ENCODE measurements at regions not wholly inside any gene's neighbourhood (a gene's known extent, or its start where the extent isn't known, plus 50 kb on each side); places are given as distances from the start of the nearest gene placed in this dataset.

DNA sequence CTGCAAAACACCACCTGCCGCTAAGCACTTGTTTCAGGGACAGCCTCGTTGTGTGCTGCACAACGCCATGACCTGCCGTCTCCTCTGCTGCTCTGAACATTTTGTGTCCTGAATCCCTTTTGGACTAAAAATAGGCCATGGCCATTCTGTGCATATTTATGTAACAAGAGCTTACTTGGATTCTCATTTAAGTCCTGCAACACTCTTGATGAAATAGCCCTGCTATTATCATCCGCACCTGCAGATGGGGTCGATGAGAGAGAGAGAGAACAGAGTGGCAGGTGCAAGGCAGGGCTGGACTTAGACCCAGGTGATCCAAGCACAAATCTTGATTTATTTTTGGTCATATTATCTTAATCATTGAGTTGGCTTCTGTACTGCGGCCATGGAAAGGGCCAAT, 121.2 kb upstream of the PRKCQ start:
- Histone ChIP-seq H3K79me2 (ENCODE audit: insufficient read depth, low read length) (no peaks in the 10 kb centered on the region), H3K27me3 (ENCODE audit: insufficient read depth, low read length) (no peaks in the 10 kb centered on the region), H3K9me3 (ENCODE audit: low read length) (no peaks in the 10 kb centered on the region), H3K4me2 (ENCODE audit: low read length) (no peak overlapping the region), H3F3A (ENCODE audit: insufficient read depth, low read length) (no peaks in the 10 kb centered on the region), H3K27ac (ENCODE audit: low read depth, low read length, poor library complexity, severe bottlenecking) (no peak overlapping the region), H3K4me3 (ENCODE audit: low read depth, low read length, poor library complexity, severe bottlenecking) (no peak overlapping the region), H4K20me1 (ENCODE audit: insufficient read depth, low read length) (no peaks in the 10 kb centered on the region), H3K4me1 (ENCODE audit: insufficient read depth, low read length, severe bottlenecking) (no peaks in the 10 kb centered on the region), H2AFZ (ENCODE audit: low read length) (no peak overlapping the region), H3K36me3 (ENCODE audit: insufficient read depth, low read length) (no peaks in the 10 kb centered on the region), H3K9me2 (ENCODE audit: low read depth, low read length) (no peaks in the 10 kb centered on the region), H3K9ac (ENCODE audit: low read length) (no peak overlapping the region)
- no peak for TF ChIP-seq EZH2 (IDR thresholded peaks at IDR 0.05; ENCODE audit: borderline replicate concordance, low read length)
- TF ChIP-seq, protein P1, sequence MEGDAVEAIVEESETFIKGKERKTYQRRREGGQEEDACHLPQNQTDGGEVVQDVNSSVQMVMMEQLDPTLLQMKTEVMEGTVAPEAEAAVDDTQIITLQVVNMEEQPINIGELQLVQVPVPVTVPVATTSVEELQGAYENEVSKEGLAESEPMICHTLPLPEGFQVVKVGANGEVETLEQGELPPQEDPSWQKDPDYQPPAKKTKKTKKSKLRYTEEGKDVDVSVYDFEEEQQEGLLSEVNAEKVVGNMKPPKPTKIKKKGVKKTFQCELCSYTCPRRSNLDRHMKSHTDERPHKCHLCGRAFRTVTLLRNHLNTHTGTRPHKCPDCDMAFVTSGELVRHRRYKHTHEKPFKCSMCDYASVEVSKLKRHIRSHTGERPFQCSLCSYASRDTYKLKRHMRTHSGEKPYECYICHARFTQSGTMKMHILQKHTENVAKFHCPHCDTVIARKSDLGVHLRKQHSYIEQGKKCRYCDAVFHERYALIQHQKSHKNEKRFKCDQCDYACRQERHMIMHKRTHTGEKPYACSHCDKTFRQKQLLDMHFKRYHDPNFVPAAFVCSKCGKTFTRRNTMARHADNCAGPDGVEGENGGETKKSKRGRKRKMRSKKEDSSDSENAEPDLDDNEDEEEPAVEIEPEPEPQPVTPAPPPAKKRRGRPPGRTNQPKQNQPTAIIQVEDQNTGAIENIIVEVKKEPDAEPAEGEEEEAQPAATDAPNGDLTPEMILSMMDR (IDR thresholded peaks at IDR 0.05; ENCODE audit: low read length): peak; percentile 12; the same call in 1 of the 2 replicates

DNA sequence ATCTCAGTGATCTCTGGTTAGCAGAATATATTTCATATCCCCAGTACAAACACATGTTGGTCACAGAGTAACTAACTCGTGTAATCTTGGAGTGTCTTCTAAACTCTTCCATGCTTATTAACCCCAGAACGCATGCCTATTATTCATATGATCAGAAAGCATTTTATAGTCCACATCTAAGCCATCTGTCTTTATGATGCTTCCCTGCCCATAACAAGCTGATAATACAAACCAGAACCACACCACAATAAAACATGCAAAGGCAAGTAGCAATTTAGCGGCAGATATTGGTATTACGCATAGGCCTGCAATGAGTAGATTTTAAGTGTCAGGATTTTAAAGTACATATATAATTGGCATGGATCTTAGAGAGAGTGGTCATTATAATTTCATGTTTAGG, 120.0 kb upstream of the PRKCQ start:
- H3K9ac ChIP-seq (ENCODE audit: low read length): no peak overlapping the region
- H3K79me2 ChIP-seq (ENCODE audit: insufficient read depth, low read length): no peaks in the 10 kb centered on the region
- no peak overlapping the region for H3K4me3 ChIP-seq (ENCODE audit: low read depth, low read length, poor library complexity, severe bottlenecking)
- no peaks in the 10 kb centered on the region for H3F3A ChIP-seq (ENCODE audit: insufficient read depth, low read length)
- no peaks in the 10 kb centered on the region for H3K9me3 ChIP-seq (ENCODE audit: low read length)
- H3K9me2 ChIP-seq (ENCODE audit: low read depth, low read length): no peaks in the 10 kb centered on the region
- no peaks in the 10 kb centered on the region for H3K4me1 ChIP-seq (ENCODE audit: insufficient read depth, low read length, severe bottlenecking)
- no peak overlapping the region for H3K27ac ChIP-seq (ENCODE audit: low read depth, low read length, poor library complexity, severe bottlenecking)
- H3K27me3 ChIP-seq (ENCODE audit: insufficient read depth, low read length): no peaks in the 10 kb centered on the region
- H2AFZ ChIP-seq (ENCODE audit: low read length): no peak overlapping the region
- no peak for TF ChIP-seq EZH2 (IDR thresholded peaks at IDR 0.05; ENCODE audit: borderline replicate concordance, low read length)
- TF ChIP-seq, protein P1 (IDR thresholded peaks at IDR 0.05; ENCODE audit: low read length): no peak
- no peaks in the 10 kb centered on the region for H3K36me3 ChIP-seq (ENCODE audit: insufficient read depth, low read length)
- H4K20me1 ChIP-seq (ENCODE audit: insufficient read depth, low read length): no peaks in the 10 kb centered on the region
- H3K4me2 ChIP-seq (ENCODE audit: low read length): no peak overlapping the region

DNA sequence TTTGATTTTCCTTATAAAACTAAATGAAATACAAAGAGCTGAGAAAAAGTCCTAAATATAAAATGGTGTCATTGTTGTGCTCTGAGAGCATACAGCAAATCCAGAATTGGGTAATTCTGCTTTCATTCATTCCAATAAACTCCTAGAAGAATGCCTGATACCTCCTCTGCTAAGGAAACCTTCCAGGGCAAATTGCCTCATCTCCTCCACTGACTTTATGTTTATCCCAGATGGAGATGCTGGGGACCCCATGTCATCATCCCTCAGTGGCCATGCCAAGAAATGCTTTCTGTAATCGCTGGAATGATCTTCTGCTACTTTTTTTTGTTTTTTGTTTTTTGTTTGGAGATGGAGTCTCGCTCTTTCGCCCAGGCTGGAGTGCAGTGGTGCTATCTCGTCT, 119.3 kb upstream of the PRKCQ start:
- no peaks in the 10 kb centered on the region for H3K36me3 ChIP-seq (ENCODE audit: insufficient read depth, low read length)
- no peaks in the 10 kb centered on the region for H3K79me2 ChIP-seq (ENCODE audit: insufficient read depth, low read length)
- H3K9me3 ChIP-seq (ENCODE audit: low read length): no peaks in the 10 kb centered on the region
- H3K27me3 ChIP-seq (ENCODE audit: insufficient read depth, low read length): no peaks in the 10 kb centered on the region
- H3K4me3 ChIP-seq (ENCODE audit: low read depth, low read length, poor library complexity, severe bottlenecking): no peak overlapping the region
- H3K27ac ChIP-seq (ENCODE audit: low read depth, low read length, poor library complexity, severe bottlenecking): no peak overlapping the region
- H3K9ac ChIP-seq (ENCODE audit: low read length): no peak overlapping the region
- H3F3A ChIP-seq (ENCODE audit: insufficient read depth, low read length): no peaks in the 10 kb centered on the region
- H3K9me2 ChIP-seq (ENCODE audit: low read depth, low read length): no peaks in the 10 kb centered on the region
- no peak overlapping the region for H2AFZ ChIP-seq (ENCODE audit: low read length)
- H3K4me2 ChIP-seq (ENCODE audit: low read length): no peak overlapping the region
- no peaks in the 10 kb centered on the region for H4K20me1 ChIP-seq (ENCODE audit: insufficient read depth, low read length)
- TF ChIP-seq, protein P1 (IDR thresholded peaks at IDR 0.05; ENCODE audit: low read length): no peak
- no peak for TF ChIP-seq EZH2 (IDR thresholded peaks at IDR 0.05; ENCODE audit: borderline replicate concordance, low read length)
- H3K4me1 ChIP-seq (ENCODE audit: insufficient read depth, low read length, severe bottlenecking): no peaks in the 10 kb centered on the region
